ENCODE measurements at regions not wholly inside any gene's neighbourhood (a gene's known extent, or its start where the extent isn't known, plus 50 kb on each side); places are given as distances from the start of the nearest gene placed in this dataset.

DNA sequence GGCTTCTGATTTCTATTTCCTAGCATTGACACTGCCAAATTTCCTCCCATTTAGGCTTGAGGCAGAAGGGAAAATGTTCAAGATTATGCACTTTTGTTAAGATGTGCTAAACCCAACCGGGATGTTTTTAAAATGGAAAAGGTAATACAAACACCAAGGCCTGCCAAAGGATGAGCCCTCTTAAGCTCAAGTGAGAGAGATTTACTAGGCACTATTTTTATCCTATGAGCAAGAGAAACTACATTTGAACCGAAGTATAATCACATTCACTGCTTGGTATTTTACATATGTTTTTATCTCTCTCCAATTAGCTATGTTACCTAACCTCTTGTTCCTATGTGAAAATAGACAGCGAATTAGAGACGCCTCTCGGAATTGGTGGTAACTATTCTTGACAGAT, 295.8 kb downstream of the GABRB3 start:
- H3K9me3 ChIP-seq (ENCODE audit: control insufficient read depth, insufficient read depth, low read length), result peaks cover 10% of the 10 kb centered on the region; the same call in 1 of the 2 replicates
- no peak overlapping the region for H3K9ac ChIP-seq (ENCODE audit: low read depth, low read length)
- H3K4me1 ChIP-seq (ENCODE audit: insufficient read depth, low read length), result no peaks in the 10 kb centered on the region
- H3K36me3 ChIP-seq (ENCODE audit: insufficient read depth, low read length), result no peaks in the 10 kb centered on the region; the same call in 1 of the 2 replicates

DNA sequence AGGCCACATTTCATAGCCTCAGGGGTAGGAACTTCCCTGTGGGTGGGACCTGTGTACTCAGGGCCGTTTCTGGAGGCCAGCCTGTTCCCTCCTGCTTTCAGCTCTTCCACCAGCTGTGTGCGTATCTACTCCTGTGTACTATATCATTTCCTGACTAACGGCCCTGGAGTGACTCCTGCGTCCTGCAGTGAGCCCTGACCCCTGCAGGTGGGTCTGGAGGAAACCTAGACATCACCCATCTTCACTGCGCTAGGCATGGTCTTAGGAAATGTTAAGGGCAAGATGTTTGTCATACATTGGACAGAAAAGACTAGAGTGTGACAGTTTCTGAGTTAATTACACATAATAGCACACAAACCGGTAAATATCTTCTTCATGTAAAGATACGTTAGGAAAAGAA, 297.3 kb downstream of the GABRB3 start:
- no peak overlapping the region for H3K9ac ChIP-seq (ENCODE audit: low read depth, low read length)

DNA sequence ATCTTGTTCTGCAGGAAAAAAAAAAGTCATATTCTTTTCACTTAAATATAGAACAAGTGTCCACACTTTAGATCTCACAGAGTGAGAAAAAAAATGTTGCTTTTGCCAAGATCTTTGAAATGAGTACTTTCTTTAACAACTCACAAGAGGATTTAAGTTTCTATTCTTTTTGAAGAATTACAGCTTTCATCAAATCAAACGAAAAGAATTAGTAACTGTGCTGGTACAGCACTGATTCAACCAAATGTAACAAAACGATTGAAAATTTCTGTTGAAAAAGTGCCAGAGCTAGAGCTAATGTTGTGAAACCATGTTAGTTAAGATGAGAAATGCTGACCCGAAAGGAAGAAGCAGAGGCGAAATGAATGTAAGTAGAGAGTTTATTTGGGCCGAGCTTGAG, 300.2 kb downstream of the GABRB3 start:
- H3K4me1 ChIP-seq (ENCODE audit: insufficient read depth, low read length), result no peaks in the 10 kb centered on the region
- no peak overlapping the region for H3K9ac ChIP-seq (ENCODE audit: low read depth, low read length)
- H3K36me3 ChIP-seq (ENCODE audit: insufficient read depth, low read length), result no peaks in the 10 kb centered on the region; the same call in 1 of the 2 replicates
- peaks cover 10% of the 10 kb centered on the region; the same call in 1 of the 2 replicates for H3K9me3 ChIP-seq (ENCODE audit: control insufficient read depth, insufficient read depth, low read length)

More for the DNA sequence above, 297.3 kb downstream of the GABRB3 start:
- H3K4me1 ChIP-seq (ENCODE audit: insufficient read depth, low read length), result no peaks in the 10 kb centered on the region
- H3K36me3 ChIP-seq (ENCODE audit: insufficient read depth, low read length), result no peaks in the 10 kb centered on the region; the same call in 1 of the 2 replicates
- H3K9me3 ChIP-seq (ENCODE audit: control insufficient read depth, insufficient read depth, low read length), result peaks cover 10% of the 10 kb centered on the region; the same call in 1 of the 2 replicates

DNA sequence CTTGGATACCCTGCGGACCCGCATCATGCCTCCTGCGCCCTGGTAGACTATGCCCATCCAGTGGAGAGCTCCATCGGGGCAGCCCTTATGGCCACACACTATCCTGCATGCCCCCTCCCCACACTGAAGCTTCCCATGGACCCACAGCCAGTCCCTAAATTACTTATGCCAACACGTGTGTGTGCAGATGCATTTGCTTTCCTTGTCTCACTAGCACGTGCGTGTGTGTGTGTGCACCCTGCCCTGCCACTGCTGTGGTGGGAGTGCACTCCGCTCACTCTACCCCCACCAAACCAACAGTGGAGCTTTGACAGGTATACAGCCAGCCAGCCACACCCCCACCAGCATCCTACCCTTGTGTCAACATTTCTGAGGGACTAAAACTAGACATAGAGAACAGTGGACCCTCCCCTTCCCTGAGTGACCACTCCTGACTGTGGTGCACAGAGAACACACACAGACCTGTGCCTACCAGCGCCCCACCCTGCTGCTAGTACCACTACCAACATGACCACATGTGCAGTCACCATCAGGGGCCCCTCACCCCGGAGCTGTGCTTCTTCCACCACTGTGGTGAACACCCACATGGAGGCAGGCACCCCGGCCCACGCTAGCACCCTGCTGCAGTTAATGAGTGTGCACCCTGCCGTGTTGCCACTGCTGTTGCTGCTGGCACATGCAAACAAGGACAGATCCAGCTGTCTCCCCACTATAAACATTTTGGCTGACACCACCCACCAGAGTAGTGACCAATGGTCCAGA, 310.8 kb downstream of the GABRB3 start:
- no peaks in the 10 kb centered on the region for H3K36me3 ChIP-seq (ENCODE audit: insufficient read depth, low read length)
- no peak overlapping the region for H3K9ac ChIP-seq (ENCODE audit: low read depth, low read length)
- no peaks in the 10 kb centered on the region for H3K4me1 ChIP-seq (ENCODE audit: insufficient read depth, low read length)
- H3K9me3 ChIP-seq (ENCODE audit: control insufficient read depth, insufficient read depth, low read length), result 0 out of 2 replicates have a peak, but pooled peaks cover under 1% of the 10 kb centered on the region

- H3K36me3 ChIP-seq (ENCODE audit: insufficient read depth, low read length), result no peaks in the 10 kb centered on the region
- no peak overlapping the region for H3K9ac ChIP-seq (ENCODE audit: low read depth, low read length)
- no peaks in the 10 kb centered on the region for H3K4me1 ChIP-seq (ENCODE audit: insufficient read depth, low read length)
- 0 out of 2 replicates have a peak, but pooled peaks cover 3% of the 10 kb centered on the region for H3K9me3 ChIP-seq (ENCODE audit: control insufficient read depth, insufficient read depth, low read length)
Measured at GRCh38 chr15:26460165-26460564, 312.7 kb downstream of the GABRB3 start.

GRCh38 chr15:26455828-26456227, 317.0 kb downstream of the GABRB3 start:
- no peaks in the 10 kb centered on the region for H3K4me1 ChIP-seq (ENCODE audit: insufficient read depth, low read length)
- H3K9ac ChIP-seq (ENCODE audit: low read depth, low read length), result no peak overlapping the region
- no peaks in the 10 kb centered on the region for H3K36me3 ChIP-seq (ENCODE audit: insufficient read depth, low read length)
- 0 out of 2 replicates have a peak, but pooled peaks cover 3% of the 10 kb centered on the region for H3K9me3 ChIP-seq (ENCODE audit: control insufficient read depth, insufficient read depth, low read length)

GRCh38 chr15:26453914-26454313, 319.0 kb downstream of the GABRB3 start:
- no peaks in the 10 kb centered on the region for H3K4me1 ChIP-seq (ENCODE audit: insufficient read depth, low read length)
- no peak overlapping the region for H3K9ac ChIP-seq (ENCODE audit: low read depth, low read length)
- no peaks in the 10 kb centered on the region for H3K36me3 ChIP-seq (ENCODE audit: insufficient read depth, low read length)
- 0 out of 2 replicates have a peak, but pooled peaks cover 3% of the 10 kb centered on the region for H3K9me3 ChIP-seq (ENCODE audit: control insufficient read depth, insufficient read depth, low read length)

GRCh38 chr15:26451995-26452394, 320.9 kb downstream of the GABRB3 start:
- H3K4me1 ChIP-seq (ENCODE audit: insufficient read depth, low read length), result no peaks in the 10 kb centered on the region
- H3K9ac ChIP-seq (ENCODE audit: low read depth, low read length), result no peak overlapping the region
- 0 out of 2 replicates have a peak, but pooled peaks cover 1% of the 10 kb centered on the region for H3K9me3 ChIP-seq (ENCODE audit: control insufficient read depth, insufficient read depth, low read length)
- no peaks in the 10 kb centered on the region for H3K36me3 ChIP-seq (ENCODE audit: insufficient read depth, low read length)

- Histone ChIP-seq H3K9me3 (ENCODE audit: control insufficient read depth, insufficient read depth, low read length) (no peaks in the 10 kb centered on the region), H3K4me1 (ENCODE audit: insufficient read depth, low read length) (no peaks in the 10 kb centered on the region), H3K36me3 (ENCODE audit: insufficient read depth, low read length) (no peaks in the 10 kb centered on the region), H3K9ac (ENCODE audit: low read depth, low read length) (no peak overlapping the region)
Measured at GRCh38 chr15:26449291-26449690, 323.6 kb downstream of the GABRB3 start.

DNA sequence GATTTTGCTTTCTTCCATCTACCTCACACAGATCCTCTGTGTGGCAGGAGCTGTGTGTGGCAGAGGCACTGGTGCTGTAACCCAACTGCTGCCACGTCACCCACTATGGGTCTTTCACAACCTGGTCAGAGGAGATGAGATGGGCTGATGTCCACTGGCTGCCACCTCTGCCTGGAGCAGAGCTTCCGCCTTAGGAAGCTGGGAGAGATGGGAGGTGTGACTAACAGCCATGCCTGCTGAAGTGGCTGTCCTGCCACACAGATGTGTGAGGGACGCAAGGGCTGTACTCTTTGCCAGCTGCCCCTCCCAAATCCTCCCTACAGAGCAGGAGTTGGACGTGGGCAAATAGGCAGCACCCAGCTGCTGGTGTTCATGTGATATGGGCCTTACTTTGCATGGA, 329.5 kb downstream of the GABRB3 start:
- no peaks in the 10 kb centered on the region for H3K36me3 ChIP-seq (ENCODE audit: insufficient read depth, low read length)
- H3K4me1 ChIP-seq (ENCODE audit: insufficient read depth, low read length), result no peaks in the 10 kb centered on the region
- H3K9me3 ChIP-seq (ENCODE audit: control insufficient read depth, insufficient read depth, low read length), result no peaks in the 10 kb centered on the region; the same call in 1 of the 2 replicates
- no peak overlapping the region for H3K9ac ChIP-seq (ENCODE audit: low read depth, low read length)

DNA sequence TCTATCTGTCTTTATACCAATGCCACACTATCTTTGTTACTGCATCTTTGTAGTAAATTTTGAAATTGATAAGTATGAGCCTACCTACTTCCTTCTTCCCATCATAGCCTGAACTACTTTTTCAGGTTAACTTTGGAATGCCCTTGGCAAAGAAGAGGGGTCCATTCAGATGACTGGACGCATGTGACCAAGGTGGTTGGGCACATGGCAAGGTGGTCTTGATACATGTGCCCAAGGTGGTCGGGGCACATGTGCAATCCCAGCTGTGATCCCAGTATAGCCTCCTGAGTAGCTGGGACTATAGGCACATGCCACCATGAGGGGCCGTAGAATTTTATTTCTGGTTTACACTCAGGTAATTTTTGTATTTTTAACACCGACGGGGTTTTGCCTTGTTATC, 330.2 kb downstream of the GABRB3 start:
- Histone ChIP-seq H3K9me3 (ENCODE audit: control insufficient read depth, insufficient read depth, low read length) (no peaks in the 10 kb centered on the region; the same call in 1 of the 2 replicates), H3K4me1 (ENCODE audit: insufficient read depth, low read length) (no peaks in the 10 kb centered on the region), H3K9ac (ENCODE audit: low read depth, low read length) (no peak overlapping the region), H3K36me3 (ENCODE audit: insufficient read depth, low read length) (no peaks in the 10 kb centered on the region)

DNA sequence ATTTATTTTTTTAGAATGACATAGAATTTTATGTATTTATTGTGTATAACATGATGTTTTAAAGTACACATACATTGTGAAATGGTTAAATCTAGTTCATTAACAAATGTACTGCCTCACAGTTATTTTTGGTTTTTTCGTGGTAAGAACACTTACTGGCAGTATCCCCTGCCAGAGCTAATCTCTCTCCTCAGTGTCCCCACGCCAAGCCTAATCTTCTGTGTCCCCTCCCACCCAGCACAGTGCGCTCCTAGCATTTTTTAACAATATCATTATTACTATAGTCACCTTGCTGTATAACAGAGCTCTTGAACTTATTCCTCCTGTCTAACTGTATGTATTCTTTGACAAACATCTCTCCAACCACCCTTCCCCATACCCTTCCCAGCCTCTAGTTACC, 333.2 kb downstream of the GABRB3 start:
- H3K9me3 ChIP-seq (ENCODE audit: control insufficient read depth, insufficient read depth, low read length), result no peaks in the 10 kb centered on the region; the same call in 1 of the 2 replicates

DNA sequence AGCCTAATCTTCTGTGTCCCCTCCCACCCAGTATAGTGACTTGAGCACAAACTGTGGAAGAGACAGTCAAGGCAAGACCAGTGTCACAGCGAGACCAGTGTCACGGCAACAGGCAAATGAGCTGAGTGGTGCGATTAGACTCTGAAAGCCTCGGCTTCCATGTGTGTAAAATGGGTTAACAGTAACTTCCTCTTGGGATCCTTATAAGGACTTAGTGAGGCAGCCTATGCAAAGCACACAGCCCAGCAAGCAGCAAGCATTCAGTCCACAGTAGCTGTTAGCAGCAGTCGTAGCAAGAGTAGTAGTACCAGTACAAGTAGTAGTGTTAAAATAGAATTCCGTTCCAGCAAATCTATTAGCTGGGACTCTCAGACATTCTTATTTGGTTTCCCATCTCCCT, 334.1 kb downstream of the GABRB3 start:
- H3K9me3 ChIP-seq (ENCODE audit: control insufficient read depth, insufficient read depth, low read length), result no peaks in the 10 kb centered on the region; the same call in 1 of the 2 replicates
- no peak overlapping the region for H3K9ac ChIP-seq (ENCODE audit: low read depth, low read length)
- no peaks in the 10 kb centered on the region for H3K36me3 ChIP-seq (ENCODE audit: insufficient read depth, low read length)
- no peaks in the 10 kb centered on the region for H3K4me1 ChIP-seq (ENCODE audit: insufficient read depth, low read length)

More for the DNA sequence above, 333.2 kb downstream of the GABRB3 start:
- no peaks in the 10 kb centered on the region for H3K4me1 ChIP-seq (ENCODE audit: insufficient read depth, low read length)
- H3K36me3 ChIP-seq (ENCODE audit: insufficient read depth, low read length), result no peaks in the 10 kb centered on the region
- H3K9ac ChIP-seq (ENCODE audit: low read depth, low read length), result no peak overlapping the region

GRCh38 chr15:26438316-26438715, 334.6 kb downstream of the GABRB3 start:
- Histone ChIP-seq H3K36me3 (ENCODE audit: insufficient read depth, low read length) (no peaks in the 10 kb centered on the region), H3K9ac (ENCODE audit: low read depth, low read length) (no peak overlapping the region), H3K9me3 (ENCODE audit: control insufficient read depth, insufficient read depth, low read length) (no peaks in the 10 kb centered on the region; the same call in 1 of the 2 replicates), H3K4me1 (ENCODE audit: insufficient read depth, low read length) (no peaks in the 10 kb centered on the region)

DNA sequence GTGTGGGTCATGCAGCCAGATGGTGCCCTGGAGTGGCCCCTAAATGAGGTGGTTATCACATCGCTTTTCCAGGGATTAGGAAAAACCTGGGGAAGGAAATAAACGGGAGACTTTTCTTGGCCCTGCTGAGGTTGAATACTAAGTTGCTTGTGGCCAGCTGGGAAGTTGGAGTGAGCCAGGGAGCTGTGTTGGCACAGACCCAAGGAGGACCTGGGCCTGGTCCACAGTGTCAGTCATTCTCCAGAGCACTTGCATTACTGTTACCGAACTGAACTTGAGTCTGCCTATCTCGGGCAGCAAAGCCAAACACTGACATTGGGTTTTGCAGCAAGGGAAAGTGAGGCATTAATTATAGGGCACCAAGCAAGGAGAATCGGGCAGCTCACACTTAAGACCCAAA, 339.0 kb downstream of the GABRB3 start:
- Histone ChIP-seq H3K9me3 (ENCODE audit: control insufficient read depth, insufficient read depth, low read length) (no peaks in the 10 kb centered on the region), H3K4me1 (ENCODE audit: insufficient read depth, low read length) (no peaks in the 10 kb centered on the region), H3K36me3 (ENCODE audit: insufficient read depth, low read length) (no peaks in the 10 kb centered on the region), H3K9ac (ENCODE audit: low read depth, low read length) (no peak overlapping the region)

All from ES-I3 (cell line).